AG04450 (cell line): ENCODE measurements at regions not wholly inside any gene's neighbourhood (a gene's known extent, or its start where the extent isn't known, plus 50 kb on each side); places are given as distances from the start of the nearest gene placed in this dataset.

Source experiments
- CTCF ChIA-PET: fragments of 300-600, 350-600 bp; formaldehyde crosslinking; extraction: SDS; loops from one replicate; lab custom pipeline; 2022; ENCODE audit warnings: antibody characterized with exemption, inconsistent platforms; lab: Charles Lee
- POLR2A ChIA-PET: fragments of 350-600 bp; formaldehyde crosslinking; extraction: SDS; loops from one replicate; lab custom pipeline; 2021; ENCODE audit warnings: antibody characterized with exemption, inconsistent platforms; lab: Yijun Ruan, JAX
- DNase-seq: peaks from one replicate; pipeline ENCODE4 v3.0.0-alpha.2; 2011; ENCODE audit warnings: low read depth, low spot score
- H3K27ac ChIP-seq: one replicate; pipeline ENCODE4 v1.5.1; 2012; ENCODE audit warnings: low read depth, low read length, control low read depth
- H3K27me3 ChIP-seq: one replicate; pipeline ENCODE4 v1.6.0; 2012; ENCODE audit warnings: low read length; ENCODE audit not compliant: control insufficient read depth, insufficient read depth
- H3K4me3 ChIP-seq: 2 replicates; pipeline ENCODE4 v1.5.1; 2011; ENCODE audit warnings: mild to moderate bottlenecking, low read depth, low read length, control low read depth
- H3K9me3 ChIP-seq: 2 replicates; pipeline ENCODE4 v1.5.1; 2012; ENCODE audit warnings: low read length; ENCODE audit not compliant: control insufficient read depth, insufficient read depth
- CTCF ChIP-seq: IDR thresholded peaks from 2 replicates; pipeline ENCODE4 v1.5.1; 2011; ENCODE audit warnings: low read depth, low read length, control low read depth, inconsistent platforms

- no peaks in the 10 kb centered on the region for H3K9me3 ChIP-seq
- no peaks in the 10 kb centered on the region for H3K27me3 ChIP-seq
- ChIA-PET POLR2A (no interaction called here), CTCF (no interaction called here)
- TF ChIP-seq CTCF, result no peak
- no peak overlapping the region for H3K27ac ChIP-seq
- no peak for DNase-seq
- no peak overlapping the region for H3K4me3 ChIP-seq
Observed at GRCh38 chr9:106637486-106637885, 225.5 kb upstream of the ZNF462 start.

DNA sequence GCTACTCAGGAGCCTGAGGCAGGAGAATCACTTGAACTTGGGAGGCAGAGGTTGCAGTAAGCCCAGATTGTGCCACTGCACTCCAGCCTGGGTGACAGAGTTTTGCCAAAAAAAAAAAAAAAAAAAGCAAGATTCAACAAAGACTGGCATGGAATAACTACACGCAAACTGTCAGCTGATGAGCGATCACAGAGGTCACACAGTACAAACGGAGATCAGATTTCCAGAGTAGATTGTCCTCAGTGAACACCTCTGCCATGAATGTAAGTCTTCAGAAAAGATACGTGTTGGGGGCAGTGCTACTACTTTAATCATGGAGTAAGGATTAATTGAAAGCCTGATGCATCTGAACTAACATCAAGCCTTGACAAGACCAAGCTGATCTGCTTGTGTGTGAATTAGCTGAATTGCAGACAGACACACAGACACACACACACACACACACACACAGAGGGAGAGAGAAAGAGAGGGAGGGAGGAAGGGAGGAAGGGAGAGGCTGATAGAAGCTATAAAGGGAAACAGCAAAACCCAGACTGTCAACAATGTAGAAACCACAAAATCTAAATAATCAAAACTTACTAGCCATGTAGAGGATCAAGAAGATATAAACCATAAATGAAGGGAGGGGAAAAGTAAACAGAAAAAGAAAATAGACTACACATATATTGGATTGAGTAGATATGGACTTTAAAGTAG is 222.9 kb upstream of the ZNF462 start:
- no peaks in the 10 kb centered on the region for H3K9me3 ChIP-seq
- TF ChIP-seq CTCF, result no peak
- POLR2A ChIA-PET, result no interaction called here
- no peak overlapping the region for H3K27ac ChIP-seq
- CTCF ChIA-PET, result interaction anchor here (0.6 kb wide), 1 partner anchor 8 kb away, joined by 4 read pairs; no protein-coding TSS in a partner anchor
- no peak overlapping the region for H3K4me3 ChIP-seq
- no peaks in the 10 kb centered on the region for H3K27me3 ChIP-seq
- DNase-seq, result no peak

GRCh38 chr9:106643211-106643930 is 219.6 kb upstream of the ZNF462 start:
- Histone ChIP-seq H3K27ac (no peak overlapping the region), H3K9me3 (no peaks in the 10 kb centered on the region), H3K27me3 (no peaks in the 10 kb centered on the region), H3K4me3 (no peak overlapping the region)
- ChIA-PET POLR2A (no interaction called here), CTCF (no interaction called here)
- DNase-seq, result no peak
- no peak for TF ChIP-seq CTCF

DNA sequence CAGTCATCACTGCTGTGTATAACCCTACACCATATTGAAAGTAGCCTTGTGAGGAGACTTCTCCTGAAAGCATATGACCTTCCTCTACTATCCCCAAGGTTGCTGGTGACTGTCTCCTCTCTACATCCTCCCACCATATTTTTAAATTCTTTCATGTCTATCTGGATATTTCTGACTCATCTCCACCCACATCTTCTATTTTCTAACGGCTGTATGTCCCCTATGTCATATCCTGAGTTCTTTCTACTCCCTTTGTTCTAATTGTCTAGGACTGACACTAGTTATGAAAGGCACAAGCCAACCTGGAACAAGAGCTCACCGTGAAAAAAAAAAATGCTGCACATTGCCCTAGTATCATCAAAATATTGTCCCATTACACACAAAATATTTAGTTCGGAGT is 218.3 kb upstream of the ZNF462 start:
- ChIA-PET CTCF (interaction anchor here (0.7 kb wide), 1 partner anchor 219 kb away, joined by 5 read pairs; no protein-coding TSS in a partner anchor), POLR2A (no interaction called here)
- Histone ChIP-seq H3K27me3 (no peaks in the 10 kb centered on the region), H3K4me3 (no peak overlapping the region), H3K9me3 (no peaks in the 10 kb centered on the region), H3K27ac (no peak overlapping the region)
- DNase-seq, result no peak
- no peak for TF ChIP-seq CTCF

DNA sequence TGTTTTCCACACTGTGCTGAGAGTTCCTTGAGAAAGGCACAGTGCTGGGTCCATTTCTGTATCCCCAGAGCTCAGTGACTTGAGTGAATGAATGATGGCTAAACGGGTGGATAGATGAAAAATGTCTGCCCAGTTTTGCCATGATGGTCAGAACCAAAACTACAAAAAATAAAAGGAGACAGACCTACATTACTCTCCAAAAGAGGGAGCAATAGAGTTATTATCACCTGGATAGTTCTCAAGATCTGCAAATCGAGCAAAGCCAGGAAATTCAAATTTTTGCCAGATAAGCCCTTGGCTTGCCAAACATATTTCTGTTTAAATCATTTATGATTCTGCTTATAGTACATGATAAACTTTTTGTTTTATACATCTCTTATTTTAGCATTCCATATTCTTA is 214.2 kb upstream of the ZNF462 start:
- no peak for DNase-seq
- no peaks in the 10 kb centered on the region for H3K27me3 ChIP-seq
- no peaks in the 10 kb centered on the region for H3K9me3 ChIP-seq
- CTCF ChIA-PET, result interaction anchor here (0.6 to 0.7 kb wide), 2 partner anchors 8 to 286 kb away, joined by 3 to 4 read pairs; no protein-coding TSS in a partner anchor
- POLR2A ChIA-PET, result no interaction called here
- no peak overlapping the region for H3K27ac ChIP-seq
- peak; percentile 29 for TF ChIP-seq CTCF
- H3K4me3 ChIP-seq, result no peak overlapping the region
